Stimulated activated CD4-positive, alpha-beta T cell treated with anti-CD3 and anti-CD28 coated beads, Interleukin-1b, Interleukin-23, amount 100 ng/mL, for 24 hours (primary cell): ENCODE measurements at regions not wholly inside any gene's neighbourhood (a gene's known extent, or its start where the extent isn't known, plus 50 kb on each side); places are given as distances from the start of the nearest gene placed in this dataset.
"Not testable (repeated sequence)": the region's sequence is repeated elsewhere in the genome, so short reads cannot be mapped to it uniquely, and the experiment has no call there.

Source experiments
- DNase-seq, 4 experiments: peaks; one replicate each; pipeline ENCODE4 v3.0.0-alpha.2; 2020; ENCODE audit warnings: low read depth in 4 of 4, low spot score in 1 of 4

DNA sequence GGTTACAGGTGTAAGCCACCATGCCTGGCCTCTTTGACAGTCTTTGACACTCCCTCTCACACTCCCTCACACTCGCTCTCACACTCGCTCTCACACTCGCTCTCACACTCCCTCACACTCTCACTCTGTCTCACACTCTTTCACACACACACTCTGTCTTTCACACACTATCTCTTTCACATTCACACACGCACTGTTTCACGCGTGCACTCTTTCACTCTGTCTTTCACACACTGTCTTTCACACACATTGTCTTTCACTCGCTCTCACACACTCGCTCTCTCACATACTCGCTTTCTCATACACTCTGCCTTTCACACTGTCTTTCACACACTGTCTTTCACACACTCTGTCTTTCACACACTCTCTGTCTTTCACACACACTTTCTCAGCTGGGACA lies 167.1 kb upstream of the CXCL13 start:
- no peak for DNase-seq

DNA sequence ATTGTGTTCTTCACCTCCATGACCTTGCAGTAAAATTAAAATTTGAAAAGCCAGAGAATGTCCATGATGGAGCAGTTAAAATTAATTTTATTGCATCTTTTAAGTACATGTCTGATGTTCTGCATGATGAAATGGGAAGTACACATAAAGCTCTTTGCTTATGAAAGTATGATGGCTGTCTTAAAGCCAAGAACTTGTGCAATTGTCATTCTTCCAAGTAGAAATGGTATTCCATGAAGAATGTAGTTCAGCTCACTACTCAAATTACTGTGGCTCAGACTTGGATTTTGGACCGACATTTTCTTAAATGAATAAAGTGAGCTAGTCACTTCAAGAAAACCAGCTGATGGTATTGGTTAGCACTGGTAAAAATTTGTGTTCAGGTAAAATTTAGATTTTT lies 161.7 kb upstream of the CXCL13 start:
- DNase-seq: no peak

DNA sequence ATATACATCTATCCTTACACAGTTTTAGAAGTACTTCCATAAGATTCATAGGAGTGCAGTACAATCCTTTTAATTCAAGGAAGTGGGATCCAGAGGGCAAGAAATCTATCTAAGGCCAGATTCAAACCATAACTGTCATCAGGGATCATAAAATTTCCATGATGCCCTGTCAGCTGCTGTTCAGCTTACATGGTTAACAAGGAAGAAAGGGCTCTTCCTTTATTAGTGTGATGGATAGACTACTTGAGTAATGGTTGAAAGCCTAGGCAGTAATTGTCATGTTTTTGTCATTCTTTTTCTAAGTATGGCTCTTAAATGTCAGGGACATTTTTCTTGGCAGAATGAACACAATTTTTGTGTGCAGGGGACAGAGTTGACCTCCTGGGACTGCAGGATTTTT lies 159.8 kb upstream of the CXCL13 start:
- no peak for DNase-seq

DNA sequence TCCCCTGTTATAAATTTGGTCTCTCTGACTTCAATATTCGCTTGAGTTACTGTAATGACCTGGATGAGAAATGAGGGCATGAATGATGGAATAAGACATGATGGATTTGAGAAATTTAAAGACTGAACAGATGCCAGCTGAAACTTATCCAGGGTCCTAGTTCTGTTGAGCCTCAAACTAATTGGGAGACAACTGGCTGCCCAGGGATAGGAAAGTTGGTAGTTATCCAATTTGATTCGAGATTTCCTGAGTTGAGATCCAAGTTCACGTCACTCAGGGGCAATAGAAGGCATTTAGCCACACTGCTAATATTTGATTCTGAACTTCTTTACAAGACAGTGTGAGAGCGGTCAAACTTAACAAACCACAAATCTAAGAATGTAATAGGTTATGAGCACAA lies 159.0 kb upstream of the CXCL13 start:
- DNase-seq: no peak

DNA sequence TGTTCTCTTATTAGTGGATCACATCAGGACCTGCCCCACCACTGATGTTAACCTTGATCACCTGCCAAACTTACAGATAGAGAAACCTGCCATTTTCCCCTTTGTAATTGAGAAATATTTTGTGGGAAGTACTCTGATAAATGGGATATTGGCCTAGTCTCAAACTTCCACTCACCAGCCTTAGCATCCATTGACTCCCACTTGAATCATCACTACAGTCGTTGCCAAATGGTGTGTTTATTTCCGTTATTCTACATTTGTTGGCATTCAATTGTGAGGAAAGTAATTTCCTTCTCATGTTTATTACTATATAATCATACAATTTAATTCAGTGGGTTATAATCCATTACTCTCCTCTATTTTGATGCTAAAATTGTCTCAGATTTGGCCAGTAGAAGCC lies 156.4 kb upstream of the CXCL13 start:
- no peak for DNase-seq

DNA sequence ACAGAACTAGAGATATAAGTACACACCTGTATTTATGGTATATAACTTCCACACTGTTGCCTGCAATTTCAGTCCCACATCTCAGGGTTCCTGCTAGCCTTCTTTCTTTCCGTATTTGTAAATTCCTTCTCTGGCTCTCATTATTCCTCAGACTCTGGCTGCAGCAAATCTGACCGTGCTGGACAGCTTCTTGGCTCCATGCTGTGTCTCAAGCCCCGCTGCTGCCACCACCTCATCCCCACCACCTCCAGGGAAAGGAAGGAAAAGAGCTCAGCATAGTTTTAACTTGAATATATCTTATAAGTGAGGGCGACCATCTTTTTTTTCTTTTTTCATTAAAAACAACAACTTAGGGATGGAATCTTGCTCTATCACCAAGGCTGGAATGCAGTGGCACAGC lies 155.6 kb upstream of the CXCL13 start:
- no peak for DNase-seq

DNA sequence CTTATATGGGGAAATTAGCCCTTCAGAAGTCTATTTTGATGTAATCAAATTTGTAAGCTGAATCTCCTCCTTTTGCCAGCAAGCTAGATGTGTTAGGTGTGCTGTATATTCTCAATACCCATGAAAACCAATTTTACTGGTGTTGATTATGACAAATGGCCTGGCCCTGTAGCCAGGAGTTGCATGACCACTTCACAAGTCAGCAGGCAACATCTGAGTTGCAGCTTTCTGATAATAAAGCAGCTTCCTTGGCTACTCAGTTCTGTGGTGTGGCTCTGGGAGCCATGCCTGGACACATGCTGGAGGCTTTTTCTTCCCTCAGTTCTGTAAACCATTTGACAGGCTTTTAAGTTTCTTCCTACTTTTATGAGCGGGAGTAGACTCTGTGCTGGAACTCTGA lies 154.1 kb upstream of the CXCL13 start:
- DNase-seq: no peak

DNA sequence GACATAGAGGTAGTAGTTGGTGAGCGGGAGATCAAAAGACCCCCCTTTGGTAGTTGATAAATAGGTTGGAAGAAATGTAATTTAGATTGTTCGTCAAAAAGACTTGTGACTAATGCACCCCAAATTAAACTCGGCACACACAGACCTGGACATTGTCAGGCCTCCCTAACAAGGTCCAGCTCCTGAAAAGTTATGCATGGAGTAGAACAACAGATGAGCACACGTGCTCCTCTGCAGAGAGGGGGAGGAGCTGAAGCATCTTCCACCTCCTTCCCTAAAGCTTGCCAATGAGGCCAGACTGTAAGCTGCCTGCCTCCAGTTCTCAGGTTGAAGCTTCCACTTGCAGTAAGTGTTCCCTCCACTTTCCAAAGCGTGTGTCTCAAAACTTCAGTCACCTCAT lies 153.5 kb upstream of the CXCL13 start:
- not testable (repeated sequence) for DNase-seq

DNA sequence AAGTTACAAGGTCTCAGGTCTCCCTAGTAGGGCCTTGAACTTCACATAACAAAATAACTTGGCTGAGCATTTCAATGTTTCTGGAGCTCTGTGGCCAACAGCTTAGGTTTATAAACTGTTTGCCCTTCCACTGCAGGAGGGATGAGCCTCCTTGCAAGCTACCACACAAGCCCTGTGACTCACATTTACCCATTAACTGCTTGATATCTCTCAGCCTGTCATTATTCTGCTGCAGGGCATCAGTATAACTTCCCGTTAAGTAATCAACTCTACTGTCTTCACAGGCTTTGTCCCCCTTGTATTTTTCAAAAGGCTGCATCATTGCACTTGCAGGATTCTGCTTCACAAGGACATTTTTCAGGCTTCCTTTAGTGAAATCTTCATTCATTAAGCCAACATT lies 151.7 kb upstream of the CXCL13 start:
- DNase-seq: no peak

DNA sequence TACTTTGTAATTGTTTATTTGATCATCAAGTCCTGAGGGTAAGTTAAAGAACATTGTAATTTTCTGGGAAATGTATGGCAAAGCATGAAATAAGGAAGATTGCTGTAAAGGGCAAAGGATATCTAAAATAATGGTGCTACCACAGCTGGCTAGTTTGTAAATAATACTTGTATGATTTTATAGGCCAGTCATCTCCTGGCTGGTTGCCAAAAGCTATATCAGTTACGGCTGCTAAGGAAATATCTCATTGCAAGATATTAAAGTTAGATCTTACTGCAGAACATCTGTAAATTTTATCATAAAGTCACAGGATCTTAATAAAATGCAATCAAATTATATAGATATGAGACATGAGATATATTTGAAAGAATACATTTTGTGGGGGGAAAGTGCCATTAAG lies 150.8 kb upstream of the CXCL13 start:
- no peak for DNase-seq

DNA sequence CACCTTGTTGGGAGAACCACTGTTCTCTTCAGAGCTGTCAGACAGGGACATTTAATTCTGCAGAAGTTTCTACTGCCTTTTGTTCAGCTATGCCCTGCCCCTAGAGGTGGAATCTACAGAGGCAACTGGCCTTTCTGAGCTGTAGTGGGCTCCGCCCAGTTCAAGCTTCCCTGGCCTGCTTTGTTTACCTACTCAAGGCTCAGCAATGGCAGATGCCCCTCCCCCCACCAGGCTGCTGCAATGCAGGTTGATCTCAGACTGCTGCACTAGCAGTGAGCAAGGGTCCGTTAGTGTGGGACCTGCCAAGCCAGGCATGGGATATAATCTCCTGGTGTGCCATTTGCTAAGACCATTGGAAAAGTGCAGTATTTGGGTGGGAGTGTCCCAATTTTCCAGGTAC lies 141.5 kb upstream of the CXCL13 start:
- not testable (repeated sequence) for DNase-seq

DNA sequence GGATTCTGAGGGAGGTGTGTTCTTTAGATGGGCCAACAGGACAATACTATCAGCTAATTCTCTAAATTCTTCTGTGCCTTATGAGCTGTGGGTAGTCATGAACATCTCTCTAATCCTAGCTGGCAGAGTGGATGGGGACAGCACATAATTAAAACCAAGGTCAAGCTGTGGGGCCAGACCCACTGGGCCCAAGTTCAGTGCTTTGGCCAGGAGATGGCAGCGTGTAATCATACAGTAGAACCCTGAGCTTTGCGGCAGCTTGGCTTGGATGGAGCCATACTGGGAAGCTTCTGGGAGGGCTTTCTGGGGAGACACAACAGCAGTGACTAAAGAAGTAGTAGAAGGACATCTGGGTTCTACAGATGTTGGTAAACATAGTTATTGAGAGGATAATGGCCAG lies 140.3 kb upstream of the CXCL13 start:
- DNase-seq: peak in 3 of 4 experiments; percentile 1 to 20 (median 8)

DNA sequence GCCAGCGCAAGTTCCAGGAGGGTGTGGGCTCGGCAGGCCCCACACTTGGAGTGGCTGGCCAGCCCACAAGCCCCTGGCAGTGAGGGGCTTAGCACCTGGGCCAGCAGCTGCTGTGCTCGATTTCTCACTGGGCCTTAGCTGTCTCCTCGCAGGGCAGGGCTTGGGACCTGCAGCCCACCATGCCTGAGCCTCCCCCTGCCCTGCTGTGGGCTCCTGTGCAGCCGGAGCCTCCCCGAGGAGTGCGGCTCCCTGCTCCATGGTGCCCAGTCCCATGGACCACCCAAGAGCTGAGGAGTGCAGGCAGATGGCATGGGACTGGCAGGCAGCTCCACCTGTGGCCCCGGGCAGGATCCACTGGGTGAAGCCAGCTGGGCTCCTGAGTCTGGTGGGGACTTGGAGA lies 139.2 kb upstream of the CXCL13 start:
- DNase-seq: no peak

DNA sequence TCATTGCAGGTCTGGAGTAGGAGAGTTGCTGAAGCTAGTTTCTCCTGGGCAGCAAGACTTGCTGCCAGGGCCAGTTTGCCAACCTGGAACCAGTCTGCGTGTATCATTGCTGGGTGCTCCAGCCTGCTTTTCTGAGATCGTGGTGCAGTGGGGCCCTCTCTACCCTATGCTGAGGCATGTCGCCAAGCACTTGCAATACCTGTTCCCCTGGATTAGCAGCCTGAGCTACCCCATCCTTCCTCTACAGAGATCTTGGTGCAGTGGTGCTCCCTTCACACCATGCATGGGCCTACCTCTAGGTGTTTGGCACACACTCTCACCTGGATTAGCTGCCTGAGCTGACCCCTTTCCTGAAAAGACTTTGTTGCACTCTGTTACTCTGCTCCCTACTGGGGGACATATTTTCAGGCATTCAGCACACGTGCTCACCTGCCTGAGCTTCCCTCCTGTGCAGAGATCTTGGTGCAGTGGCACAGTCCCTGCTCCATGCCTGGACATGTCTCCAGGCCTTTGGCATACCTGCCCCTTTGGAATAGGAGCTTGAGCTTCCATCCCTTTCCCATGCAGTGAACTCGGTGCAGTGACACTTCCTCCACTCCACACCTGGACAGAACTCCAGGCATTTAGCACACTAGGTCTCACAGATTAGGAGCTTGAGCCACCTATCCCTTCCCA lies 133.7 kb upstream of the CXCL13 start:
- DNase-seq: no peak

DNA sequence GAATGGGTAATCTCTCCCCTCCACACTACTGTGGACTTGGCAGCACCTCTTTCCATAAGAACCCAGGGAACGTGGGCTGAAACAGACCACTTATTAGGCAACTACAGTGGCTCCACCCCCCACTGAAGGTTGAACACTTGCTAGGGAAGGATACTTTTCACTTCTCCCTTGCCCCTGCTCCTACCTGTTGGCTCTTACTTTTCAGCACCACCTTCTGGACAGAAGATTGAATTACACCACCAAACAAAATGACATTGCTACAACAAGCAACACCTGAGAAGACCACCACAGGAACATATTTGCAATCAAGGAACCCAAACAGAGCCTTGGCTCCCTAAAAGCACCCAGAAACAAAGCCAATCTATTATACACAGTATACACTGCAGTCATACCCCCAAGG lies 132.1 kb upstream of the CXCL13 start:
- DNase-seq: no peak

DNA sequence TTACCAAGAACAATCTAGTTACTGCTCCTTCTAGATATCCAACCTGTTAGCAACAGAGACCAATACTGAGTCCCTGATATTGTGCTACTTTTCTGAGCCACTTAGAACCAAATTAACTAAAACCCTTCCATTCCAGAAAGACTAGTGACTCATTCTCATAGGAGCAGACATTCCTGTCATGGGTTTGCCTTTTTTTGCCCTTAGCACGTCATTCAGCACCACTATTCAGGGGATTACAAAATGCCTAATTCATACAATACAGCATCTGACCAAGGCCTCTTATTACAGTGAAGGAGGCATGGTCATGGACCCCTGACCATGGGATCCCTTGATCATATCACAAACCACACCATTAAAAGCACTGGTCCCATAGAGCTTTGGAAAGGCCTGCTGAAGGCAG lies 123.8 kb upstream of the CXCL13 start:
- DNase-seq: no peak

DNA sequence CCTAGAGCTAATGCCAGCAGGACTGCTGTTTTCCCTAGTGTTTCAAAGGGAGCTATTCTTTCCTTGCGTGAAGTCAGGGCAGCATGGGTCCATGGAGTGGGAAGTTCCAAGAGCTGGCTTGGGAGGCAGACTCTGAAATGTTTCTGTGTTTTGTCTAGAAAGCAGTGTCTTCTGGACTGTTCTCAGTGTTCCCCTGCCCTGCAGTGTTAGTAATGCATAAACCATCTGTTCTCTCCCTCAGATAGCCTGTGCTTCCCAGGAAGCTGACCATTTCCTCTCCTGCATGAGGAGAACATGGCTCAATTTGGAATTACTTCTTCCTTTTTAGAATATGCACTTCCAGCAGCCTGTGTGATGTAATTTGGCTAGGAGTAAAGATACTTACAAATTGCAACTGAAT lies 116.7 kb upstream of the CXCL13 start:
- DNase-seq: no peak

DNA sequence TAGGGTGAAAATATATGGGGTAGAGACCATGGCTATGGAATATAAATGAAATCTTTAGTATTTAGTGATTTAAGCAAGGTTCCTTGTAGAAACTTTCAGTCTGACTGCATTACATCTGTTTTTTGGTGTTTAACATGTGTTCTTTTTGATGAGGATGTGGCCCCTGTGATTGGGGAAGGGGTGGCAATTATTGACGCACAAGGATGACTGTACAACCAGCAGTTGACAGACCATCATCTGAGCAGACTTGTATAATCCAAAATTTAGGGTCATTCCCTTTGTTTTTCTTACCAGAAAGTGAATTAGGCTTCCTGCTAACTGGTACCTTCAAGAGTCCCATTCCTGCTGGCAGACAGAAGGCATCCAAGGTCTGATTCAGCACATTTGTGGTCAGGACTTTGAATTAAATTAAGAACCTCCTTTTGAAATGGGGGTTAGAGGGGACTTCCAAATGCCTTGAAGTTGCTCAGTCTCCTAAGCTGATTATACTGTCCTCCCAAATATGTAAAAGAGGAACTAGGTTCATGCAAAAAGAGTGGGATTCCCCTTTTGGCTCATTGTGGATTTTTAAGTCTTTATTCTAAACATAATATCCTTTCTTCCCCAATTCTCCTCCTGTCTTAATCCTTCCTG lies 112.4 kb upstream of the CXCL13 start:
- DNase-seq: no peak

DNA sequence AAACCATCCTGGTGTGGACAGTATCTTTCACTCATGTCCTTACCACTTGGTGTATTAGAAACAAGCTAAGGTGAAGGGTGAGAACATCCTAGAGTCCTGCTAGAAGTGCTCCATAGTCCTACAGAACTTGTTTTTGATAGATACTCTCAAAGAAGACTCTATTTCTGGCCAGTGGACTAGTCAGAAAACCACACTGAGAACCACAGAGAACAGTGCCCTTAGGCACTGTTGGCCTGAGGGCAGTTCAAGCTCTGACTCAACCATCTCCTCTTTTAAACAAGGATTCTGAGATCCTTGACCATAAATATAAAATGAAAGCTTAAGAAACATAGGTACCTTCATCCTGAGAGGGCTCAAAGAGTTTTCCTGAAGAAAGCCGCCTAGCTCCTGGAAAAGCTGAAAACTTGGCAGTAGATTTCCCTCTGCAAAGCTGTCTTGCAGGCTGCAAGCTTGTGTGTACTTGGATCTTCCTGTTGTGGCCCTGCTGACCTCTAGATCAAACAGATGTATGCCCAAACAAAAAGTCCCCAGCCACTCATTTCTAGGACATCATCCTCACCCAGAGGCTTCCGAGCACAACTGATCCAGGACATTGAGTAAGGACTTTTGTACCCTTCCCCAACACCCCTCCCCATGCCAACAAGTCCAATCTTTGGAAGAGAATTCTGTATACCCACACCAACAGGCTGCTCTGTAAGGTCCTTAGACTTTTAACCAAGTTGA lies 111.6 kb upstream of the CXCL13 start:
- no peak for DNase-seq

DNA sequence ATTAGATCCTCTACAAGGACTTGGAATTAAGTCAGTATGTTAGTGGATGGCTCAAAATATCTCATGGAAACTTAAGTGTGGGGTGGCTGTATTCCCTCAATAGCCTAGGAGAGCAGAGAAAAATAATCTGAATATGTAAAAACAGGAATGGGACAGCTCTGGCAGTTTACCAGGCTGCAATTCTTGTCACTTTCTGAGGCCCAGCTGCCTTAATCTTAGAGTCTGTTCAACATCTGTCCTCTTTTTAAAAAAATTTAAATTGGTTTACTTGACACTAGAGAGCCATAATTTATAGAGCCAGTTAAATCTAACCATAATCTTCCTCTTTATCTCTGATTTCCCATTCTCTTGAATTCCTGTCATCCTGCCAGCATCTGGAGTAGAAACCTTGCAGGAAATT lies 109.2 kb upstream of the CXCL13 start:
- DNase-seq: no peak

DNA sequence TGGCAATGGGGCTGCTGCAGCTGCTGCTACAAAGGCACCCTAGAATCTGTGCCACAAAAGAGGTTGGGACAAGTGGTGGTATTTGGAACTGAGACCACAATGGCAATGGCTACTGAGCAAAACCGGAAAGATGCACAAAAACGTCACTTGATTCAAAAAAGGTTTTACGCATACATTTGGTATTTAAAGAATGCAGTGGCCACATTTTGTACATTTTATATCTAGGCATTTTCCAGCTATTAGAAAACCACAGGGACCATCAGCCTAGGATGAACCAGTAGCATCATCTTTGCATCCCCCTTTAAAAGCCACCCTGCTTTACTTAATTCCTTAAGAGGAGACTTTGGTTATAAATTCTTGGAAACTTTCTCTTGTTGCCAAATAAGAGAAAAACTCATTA lies 104.8 kb upstream of the CXCL13 start:
- no peak for DNase-seq

DNA sequence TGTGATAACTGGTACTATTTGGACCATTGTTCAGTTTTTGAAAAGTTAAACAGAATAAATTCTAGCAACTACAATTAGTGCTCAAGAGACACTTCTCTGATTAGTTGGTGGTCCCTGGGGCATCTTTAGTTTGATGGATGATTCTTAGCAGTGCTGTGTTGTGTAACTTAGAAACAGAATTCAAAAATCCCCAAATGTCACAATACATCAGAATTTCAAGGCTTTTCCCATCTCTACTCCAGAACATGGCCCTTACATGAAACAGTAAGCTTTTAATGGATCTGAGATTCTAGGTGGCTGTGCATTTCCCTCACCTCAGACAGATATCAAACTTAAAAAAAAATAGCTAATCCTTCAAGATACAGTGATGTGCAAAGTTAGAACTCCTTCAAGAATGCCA lies 104.4 kb upstream of the CXCL13 start:
- DNase-seq: no peak

DNA sequence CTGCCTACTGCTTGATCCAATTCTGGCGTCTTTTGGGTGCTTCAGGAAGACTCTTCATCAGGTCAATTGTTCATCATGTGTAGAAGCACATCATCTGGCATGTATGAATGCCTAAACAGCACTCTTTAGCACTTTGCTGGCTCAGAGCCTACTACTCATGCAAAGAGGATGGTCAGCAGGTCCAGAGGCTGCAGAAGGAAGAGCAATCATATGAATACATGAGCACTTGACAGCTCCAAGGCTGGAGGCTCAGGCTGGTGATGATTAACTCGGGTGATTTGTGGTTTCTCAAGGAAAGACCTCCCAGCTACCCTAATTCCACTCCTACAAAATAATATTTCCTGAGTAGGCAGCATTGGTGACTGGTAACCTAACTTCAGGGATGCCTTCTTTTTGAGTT lies 103.8 kb upstream of the CXCL13 start:
- no peak for DNase-seq
